ENCODE measurements at regions not wholly inside any gene's neighbourhood (a gene's known extent, or its start where the extent isn't known, plus 50 kb on each side); places are given as distances from the start of the nearest gene placed in this dataset.

DNA sequence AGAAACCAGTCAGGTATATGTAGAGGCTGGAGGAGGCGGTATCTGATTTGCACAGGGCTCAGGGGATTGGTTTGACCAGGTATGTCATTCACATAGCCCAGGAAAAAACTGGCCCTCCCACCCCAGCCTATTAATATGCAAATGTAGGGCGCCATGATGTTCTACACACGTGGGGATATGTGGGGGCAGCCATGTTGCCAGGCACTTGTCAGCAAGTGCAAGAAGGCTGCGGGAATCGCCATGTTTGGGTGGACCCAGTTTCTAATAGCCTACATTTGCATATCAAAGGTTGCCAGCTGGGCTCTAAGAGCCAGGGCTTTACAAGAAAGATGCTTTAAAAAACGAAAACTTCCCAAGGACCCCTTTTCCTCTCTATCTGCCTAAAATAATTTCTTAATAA is 335.1 kb downstream of the SMARCA1 start:
- DNase-seq (ENCODE audit: low read depth in 2 of 3, low spot score in 1 of 3): no peak

DNA sequence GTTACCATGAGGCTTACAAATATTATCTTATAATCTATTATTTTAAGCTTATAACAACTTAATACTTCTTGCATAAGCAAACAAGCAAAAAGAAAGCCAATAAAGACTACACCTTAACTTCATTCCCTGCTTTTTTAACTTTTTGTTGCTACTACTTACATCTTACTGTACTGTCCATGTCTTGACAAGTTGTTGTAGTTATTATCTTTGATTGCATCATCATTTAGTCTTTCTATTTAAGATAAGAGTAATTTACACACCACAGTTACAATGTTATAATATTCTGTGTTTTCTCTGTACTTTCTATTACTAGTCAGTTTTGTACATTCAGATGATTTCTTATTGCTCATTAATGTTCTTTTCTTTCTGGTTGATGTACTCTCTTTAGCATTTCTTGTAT is 346.6 kb downstream of the SMARCA1 start:
- no peak for DNase-seq (ENCODE audit: low read depth in 2 of 3, low spot score in 1 of 3)

DNA sequence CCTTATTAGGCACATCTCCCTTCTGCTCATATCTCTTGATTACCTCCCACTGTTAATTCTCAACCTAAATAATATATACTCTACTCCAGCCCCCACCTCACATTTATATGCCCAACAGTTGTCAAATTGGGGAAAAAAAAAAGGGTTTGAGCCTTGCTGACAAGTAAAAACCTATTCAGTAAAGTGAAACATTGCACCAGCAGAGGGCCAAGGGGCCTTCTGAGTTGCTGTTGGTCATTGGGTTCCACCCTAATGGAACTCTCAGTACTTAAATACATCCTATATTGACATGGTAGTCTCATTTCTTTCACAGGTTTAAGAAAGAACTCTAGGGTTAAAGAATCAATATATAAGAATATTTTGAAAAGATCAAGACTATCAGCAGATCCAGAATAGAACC is 362.2 kb downstream of the SMARCA1 start:
- DNase-seq (ENCODE audit: low read depth in 2 of 3, low spot score in 1 of 3): no peak

DNA sequence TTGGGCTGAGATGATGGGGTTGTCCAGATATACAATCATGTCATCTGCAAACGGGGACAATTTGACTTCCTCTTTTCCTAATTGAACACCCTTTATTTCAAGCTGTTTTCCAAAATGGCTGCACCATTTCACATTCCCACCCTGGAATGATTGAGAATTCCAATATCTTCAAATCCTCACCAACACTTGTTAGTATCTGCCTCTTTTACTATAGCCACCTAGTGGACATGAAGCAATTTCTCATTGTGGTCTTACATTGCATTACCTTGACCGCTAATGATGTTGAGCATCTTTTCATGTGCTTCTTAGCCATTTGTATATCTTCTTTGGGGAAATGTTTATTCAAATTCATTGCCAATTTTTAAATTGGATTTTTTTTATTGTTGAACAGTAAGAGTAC is 364.8 kb downstream of the SMARCA1 start:
- DNase-seq (ENCODE audit: low read depth in 2 of 3, low spot score in 1 of 3): no peak

DNA sequence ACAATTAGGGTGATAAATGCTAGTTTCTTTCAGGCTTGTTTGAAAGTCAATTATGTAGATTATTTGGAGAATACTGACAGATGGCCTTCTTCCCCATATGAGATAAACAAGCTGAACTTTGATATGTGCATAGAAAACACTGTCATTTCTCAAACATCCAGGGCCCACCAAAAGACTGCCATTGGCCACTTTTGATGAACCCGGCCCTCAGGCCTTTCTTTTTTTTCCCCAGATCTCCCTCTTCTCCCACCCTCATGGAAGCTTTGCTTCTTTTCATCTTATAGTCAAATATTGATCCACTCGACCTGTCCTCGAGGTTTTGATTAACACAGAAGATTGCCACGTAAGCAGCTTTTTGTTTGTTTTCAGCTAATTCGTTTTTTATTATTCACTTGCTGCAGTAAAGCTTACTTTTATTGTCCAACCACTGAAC is 377.4 kb downstream of the SMARCA1 start:
- no peak for DNase-seq (ENCODE audit: low read depth in 2 of 3, low spot score in 1 of 3)

DNA sequence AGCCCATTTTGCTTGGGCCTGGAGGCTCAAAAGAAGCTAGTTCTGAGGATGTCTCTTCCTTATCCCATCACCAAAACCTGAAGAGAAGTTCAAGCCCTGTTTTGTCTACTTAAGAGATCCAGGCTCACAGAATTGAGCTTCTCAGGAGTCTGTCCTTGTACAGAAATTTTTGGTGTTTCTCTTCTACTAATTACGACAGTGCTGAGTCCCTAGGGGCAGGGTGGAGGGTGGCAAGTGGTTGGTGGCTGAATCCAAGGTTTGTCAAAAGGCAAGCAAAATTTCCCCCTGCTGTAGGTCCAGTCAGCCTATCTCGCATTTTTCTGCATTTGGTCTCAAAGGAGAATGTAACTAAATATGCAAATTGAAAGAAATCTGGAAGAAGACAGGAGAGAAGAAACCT is 377.9 kb downstream of the SMARCA1 start:
- no peak for DNase-seq (ENCODE audit: low read depth in 2 of 3, low spot score in 1 of 3)

DNA sequence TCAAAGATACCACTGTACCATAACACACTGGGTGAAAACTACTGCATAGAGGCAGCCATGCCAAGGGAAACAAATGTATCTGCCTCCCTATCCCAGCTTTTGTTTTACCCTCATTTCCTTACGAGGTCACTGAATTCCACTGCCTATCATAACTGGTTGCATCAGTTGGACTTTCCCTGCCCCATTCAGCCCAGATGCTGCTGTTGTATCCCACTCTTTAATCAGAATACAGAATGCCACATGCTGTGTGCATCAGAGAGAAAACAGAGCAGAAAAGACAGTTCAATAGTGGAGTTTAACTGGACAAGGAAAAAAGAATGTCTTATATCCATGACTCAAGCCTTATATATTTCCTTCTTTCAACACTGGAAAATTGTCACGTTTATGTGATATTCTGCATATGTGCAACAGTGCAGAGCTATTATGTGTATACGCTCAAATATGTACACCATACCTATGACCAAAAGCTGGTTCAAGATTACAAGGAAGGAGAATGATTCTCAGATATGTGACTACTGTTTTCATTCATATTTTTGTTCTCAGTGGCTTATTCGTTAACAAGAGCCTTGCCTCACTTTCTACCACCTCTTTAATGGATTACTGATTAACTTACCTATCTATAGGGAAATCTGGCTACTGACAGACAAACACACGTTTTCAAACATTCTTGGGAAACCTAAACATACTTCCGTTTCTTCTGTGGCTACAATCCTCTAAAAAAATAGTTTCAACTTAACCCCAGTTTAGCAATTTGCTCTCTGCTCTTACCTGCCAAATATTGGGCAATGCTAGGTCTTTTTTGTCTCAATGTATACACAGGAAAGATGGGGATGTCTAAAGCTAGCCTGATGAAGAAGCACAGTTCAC is 378.9 kb downstream of the SMARCA1 start:
- no peak for DNase-seq (ENCODE audit: low read depth in 2 of 3, low spot score in 1 of 3)

DNA sequence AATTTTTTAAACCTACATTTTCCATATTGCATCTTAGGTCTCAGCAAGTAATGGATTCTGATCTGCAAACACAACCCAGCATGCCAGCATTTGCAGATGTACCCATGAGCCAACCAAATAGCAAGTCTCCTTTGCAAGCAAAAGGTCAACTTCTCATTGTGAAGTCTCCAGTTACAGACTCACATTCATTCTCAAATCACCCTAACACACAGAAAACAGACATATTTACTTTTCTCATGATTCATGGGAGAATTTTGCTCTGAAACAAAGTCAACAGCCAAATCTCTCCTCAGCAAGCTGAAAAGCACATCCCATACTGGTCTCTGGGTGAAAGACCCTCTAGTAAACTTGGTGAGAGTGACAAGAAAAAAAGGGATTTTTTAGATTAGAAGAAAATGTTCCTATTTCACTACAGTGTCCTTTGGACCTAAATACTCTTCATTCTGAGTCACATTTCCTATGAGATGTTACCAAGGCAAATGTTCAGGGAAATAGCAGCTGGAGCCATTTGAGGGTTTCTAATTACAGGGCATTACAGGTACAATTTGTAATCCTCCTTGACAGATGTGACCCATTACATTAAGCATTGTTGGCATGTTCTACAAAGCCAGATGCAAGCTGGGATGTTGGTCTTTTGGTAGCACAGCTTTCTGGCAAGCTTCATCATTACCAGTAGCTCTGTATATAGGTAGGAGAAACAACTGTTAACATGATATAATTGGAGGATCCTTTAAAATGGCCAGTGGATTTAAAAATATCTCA is 383.3 kb downstream of the SMARCA1 start:
- DNase-seq (ENCODE audit: low read depth in 2 of 3, low spot score in 1 of 3): no peak

DNA sequence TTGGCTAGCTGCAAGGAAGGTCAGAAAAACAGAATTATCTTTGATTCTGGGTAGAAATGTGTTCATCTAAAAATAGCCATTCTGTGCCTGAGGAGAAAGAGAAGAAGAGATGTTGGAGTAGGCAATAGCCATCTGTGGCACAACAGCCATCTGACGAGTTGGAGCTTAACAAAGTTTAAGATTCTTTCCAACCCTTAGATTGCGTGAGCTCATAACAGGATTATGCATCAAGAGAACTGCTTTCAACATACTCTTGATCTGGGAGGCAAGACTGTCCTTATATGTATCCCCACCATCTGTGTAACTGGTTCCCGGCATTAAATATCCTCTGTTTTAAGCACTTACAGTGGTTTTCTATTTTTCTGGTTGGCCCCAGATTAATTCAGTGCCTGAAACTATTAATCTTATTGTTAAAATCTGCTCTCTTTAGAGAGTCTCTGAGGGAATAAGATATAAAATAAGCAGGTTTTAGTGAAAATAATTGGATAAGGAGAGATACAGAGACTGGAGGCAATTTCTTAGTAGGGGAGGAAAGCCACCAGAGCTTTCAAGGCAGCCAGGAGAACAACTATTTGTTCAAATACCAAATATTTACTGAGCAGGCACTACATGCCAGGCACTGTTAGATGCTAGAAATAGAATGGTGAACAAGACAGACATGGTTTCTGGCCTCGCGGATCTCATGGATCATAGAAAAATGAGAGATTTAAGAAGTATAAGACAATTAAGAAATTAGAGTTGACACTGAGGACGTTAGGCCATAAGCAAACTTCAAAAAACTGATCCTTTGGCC is 398.0 kb downstream of the SMARCA1 start:
- no peak for DNase-seq (ENCODE audit: low read depth in 2 of 3, low spot score in 1 of 3)

DNA sequence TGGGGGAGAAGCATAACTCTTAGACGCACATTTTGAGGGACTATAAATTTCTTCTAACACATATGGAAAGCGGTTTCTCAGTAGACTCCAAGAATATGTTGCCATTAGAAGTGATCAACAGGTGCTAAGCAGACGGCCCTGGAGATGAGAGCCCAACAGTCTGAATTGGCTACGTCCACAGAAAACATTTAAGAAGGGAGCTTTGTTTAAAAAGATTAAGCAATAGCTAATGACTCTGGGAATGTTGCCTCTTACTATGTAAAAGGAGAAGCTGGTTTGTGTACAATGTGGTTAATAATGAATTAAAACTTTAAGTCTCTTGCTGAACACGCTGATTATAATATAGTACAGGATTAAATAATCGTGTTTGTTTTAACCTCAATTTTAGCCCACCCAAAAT is 399.5 kb downstream of the SMARCA1 start:
- DNase-seq (ENCODE audit: low read depth in 2 of 3, low spot score in 1 of 3): no peak

DNA sequence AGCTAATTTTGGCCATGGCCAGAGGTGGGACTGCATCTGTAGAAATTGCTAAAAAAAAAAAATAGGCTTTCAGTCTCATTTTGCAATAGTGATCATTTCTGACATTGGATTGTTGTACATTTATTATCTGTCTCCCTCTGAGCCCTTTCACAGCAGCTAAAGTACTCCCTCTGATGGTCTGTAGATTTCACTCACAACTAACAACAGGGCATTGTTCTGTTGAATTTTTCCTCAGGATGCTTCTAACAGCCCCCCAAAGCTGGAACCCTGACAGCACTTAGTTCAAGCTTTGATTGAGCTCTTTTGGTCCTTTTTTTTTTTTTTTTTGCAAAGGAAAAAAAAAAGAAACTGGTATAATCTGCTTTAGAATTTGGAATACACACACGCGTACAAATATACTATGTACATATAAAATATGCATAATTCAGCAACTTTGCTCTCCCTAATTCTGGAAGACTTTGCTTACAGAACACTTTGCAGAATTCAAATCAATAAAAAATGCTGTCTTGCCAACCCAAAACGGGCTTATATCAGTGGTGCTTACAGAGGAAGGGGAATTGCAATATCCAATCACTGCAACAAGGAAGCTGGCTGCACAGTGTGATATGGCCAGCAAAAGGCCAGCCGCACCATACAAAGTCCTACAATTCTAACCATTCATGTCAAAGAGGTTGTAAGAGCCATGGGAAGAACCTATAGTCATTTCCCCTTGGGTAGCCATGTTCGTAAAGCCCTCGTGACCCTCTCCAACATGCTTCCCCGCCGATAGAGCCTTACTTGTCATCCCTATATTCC is 406.4 kb downstream of the SMARCA1 start:
- DNase-seq (ENCODE audit: low read depth in 2 of 3, low spot score in 1 of 3): no peak

DNA sequence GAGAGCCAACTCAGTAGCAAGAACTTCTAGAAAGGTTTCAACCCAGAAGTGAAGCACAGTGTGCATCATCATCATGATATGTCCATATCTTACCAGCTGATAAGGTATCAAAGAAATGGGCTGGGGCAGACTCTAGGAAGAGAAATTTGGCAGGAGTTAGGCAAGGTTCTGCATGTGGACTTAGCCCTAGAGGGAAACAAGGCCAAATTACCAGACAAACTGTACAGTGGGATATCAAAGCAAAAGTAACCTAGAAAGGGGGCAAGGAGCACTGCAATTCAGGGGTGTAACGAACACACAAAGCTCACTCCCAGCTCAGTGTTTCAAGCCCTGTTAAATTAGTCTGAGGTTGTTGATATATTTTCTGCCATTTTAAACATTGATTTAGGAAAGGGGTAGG is 407.4 kb downstream of the SMARCA1 start:
- no peak for DNase-seq (ENCODE audit: low read depth in 2 of 3, low spot score in 1 of 3)

DNA sequence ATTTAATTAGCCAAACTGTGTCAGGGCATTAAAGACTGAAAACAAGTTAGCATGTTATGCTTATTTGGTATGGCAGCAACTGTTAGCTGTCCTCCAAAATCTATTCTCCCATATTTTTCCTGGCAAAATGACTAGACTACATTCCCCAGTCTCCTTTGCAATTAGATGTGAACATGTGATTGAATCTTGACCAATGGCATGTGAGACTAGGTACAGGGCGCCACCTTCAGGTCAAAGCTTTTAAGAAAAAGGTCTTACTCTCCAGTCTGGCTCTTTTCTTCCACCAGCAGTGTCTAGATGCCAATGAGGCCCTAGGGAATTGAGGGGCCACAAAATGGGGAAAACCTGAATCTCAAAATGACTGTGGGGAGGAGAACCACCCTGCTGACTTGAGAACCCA is 408.2 kb downstream of the SMARCA1 start:
- DNase-seq (ENCODE audit: low read depth in 2 of 3, low spot score in 1 of 3): peak in 1 of 3 donors; percentile 24

DNA sequence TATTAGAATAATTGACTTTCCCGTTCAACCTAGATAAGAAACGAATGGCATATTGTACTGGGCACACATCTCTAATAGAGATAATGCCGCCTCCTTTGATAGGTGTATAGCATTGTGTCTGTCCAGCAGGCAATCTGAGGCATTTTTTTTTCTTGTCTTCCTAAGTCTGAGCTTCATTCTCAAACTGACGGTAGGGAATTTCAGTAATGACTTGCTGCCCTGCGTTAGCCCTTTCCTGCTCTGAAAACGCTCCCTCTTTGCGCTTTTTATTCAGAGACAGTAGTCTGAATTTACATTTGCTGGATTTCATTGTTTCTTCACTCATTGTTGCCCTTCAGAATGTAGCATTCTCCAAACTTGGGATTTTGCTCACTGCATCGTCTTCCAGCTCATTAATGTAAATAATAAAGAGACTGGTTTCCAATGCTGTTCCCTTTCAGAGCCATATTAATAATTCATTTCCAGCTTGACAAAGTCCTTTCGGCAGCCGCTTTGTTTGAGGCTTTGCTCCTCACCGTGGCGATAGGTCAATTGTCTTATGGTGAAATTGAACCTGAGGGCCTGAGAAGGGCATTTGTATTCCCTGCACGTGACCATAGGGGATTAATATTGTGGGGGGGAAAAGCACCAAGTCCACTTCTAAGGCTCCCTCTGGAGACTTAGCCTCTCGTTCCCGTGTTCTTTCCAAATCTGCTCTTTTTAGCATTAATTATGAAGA is 412.1 kb downstream of the SMARCA1 start:
- DNase-seq (ENCODE audit: low read depth in 2 of 3, low spot score in 1 of 3): no peak

DNA sequence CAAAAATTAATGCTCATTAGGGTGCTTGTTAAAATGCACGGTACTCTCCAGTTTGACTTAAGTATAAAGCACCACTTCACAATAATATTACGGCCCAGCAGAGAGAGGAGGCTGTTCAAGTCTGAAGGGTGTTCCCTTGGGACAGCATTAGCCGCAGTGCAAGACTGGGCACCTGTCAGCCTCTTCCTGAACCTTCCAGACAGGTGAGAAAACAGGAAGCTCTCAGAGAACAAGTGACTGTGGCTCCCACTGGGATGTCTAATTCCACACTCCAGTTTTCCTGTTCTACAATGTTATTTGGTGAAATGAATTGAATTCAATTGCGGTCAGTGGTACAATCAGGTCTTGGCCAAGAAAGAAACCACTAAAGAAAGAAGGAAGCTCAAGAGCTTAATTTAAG is 414.4 kb downstream of the SMARCA1 start:
- DNase-seq (ENCODE audit: low read depth in 2 of 3, low spot score in 1 of 3): no peak

DNA sequence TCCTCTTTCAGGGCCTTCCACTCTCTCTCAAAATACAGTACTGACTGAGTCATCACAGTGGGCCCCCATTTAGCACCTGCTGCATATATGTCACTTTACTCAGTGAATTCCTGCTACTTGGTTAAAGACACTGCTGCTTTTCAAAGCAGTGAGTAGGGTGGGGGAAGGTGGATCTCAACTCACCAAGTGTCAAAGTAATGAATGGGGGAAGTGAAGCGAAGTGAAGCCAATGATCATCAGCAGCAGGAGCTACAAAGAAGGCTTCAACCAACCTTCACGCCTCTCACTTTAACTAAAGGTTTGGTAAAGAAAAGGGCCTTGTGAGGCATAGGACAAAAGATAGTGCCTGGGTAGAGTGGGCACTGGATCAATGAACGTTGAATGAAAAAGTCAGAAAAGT is 424.1 kb downstream of the SMARCA1 start:
- no peak for DNase-seq (ENCODE audit: low read depth in 2 of 3, low spot score in 1 of 3)

DNA sequence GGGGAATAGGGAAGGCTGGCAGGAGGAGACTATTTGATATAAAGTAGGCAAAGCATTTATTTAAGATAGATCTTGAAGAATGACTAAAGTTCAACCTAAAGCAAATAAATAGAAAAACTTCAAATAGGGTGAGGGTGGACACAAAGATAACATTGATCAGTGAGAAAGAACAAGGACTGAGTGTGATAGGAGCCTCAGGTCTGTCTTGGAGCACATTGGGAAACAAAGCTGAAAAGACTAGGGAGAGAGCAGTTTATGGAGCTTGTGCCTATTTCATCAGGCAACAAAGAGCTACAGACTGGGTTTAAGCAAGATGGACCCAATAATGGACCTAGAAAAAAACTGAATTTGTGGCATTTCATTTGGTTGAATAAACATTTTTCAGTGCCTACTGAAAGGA is 425.6 kb downstream of the SMARCA1 start:
- DNase-seq (ENCODE audit: low read depth in 2 of 3, low spot score in 1 of 3): no peak

DNA sequence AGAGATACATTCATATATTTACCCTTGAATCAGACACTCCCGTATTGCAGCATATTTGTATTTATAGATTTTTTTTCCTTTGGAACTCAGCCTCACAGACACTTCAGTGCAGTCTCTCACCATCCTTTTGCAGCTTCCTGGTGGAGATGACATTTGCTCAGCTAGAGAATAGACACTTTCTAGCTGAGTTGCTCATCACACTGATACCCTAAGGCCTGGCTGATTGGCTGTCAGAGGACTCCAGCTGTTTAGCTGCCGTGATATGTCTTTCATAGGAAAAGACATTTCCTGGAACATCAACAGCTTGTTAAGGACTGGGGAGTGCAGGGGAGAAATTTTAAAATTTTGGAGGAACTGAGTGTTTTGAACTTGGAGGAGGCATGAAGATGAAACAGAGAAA is 429.6 kb downstream of the SMARCA1 start:
- no peak for DNase-seq (ENCODE audit: low read depth in 2 of 3, low spot score in 1 of 3)

DNA sequence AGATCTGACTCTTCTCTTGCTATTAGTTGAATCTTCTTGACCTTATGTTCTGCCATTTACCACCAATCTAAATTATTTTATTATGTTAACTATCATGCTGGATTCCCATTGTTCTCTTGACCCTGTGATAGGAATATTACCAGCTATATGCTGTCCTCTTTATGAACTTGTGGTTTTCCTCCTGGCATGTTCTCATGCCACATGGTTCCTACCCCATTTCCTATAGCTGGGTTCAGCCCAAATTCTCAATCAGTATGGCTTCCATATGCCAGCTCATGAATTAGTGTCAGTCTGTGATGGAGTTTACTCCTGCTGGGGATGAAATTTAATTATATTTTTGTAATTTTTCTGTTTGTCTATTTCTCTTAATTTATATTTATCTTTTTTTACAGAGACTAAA is 430.5 kb downstream of the SMARCA1 start:
- DNase-seq (ENCODE audit: low read depth in 2 of 3, low spot score in 1 of 3): no peak

DNA sequence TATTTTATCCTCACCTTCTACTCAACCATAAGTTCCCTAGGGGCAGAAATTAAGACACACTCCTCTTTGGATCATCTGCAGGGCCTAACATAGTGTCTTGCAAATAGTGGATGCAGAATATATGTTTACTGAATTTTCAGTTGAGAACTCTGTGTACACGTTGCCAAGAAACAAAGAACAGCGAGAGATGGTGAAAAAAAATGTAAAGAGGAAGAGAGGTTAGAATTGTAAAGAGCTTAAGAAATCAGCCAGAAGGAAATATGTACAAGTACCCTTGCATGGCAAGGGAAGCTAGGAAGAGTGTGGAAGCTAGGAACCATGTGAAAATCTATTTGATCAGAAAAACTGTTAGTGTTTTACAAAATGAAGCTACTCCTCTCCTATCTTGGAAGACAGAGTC is 431.0 kb downstream of the SMARCA1 start:
- DNase-seq (ENCODE audit: low read depth in 2 of 3, low spot score in 1 of 3): no peak
